HCT116 (cell line): ENCODE measurements at regions not wholly inside any gene's neighbourhood (a gene's known extent, or its start where the extent isn't known, plus 50 kb on each side); places are given as distances from the start of the nearest gene placed in this dataset.

Source experiments
- ATAC-seq: fragments of 200-7000 bp; cut with Tn5 transposase; 2 replicates; pipeline ENCODE4 v1.9.1; 2020; ENCODE audit warnings: mild to moderate bottlenecking, moderate library complexity
- BruUV-seq: library from RNA; stranded (reverse); fragments of 400-500 nt; replicated peaks from 2 replicates; lab custom pipeline; 2021; lab: Mats Ljungman, UMichigan
- CTCF ChIA-PET: fragments of 300-600 bp; sonication (Branson Sonifier 250); formaldehyde crosslinking; loops from one replicate; lab custom pipeline; 2021; ENCODE audit warnings: antibody characterized with exemption; lab: Charles Lee
- POLR2A ChIA-PET: fragments of 300-600, 350-600 bp; sonication (Branson Sonifier 250); formaldehyde crosslinking; loops from one replicate; lab custom pipeline; 2021; ENCODE audit warnings: antibody characterized with exemption; lab: Charles Lee
- RAD21 ChIA-PET, 2 experiments: fragments of 300-600 bp; sonication (Branson Sonifier 250); formaldehyde crosslinking; loops; one replicate each; lab custom pipeline; 2023; ENCODE audit warnings: low total read pairs in 2 of 2; ENCODE audit not compliant: uncharacterized antibody in 2 of 2, unreplicated experiment in 2 of 2, low non-redundant PET in 1 of 2; lab: Charles Lee
- DNase-seq: peaks from one replicate; pipeline ENCODE4 v3.0.0-alpha.2; 2010; ENCODE audit warnings: low read depth, low spot score
- H2AFZ ChIP-seq: fragments of 200-600 bp; shearing (Covaris generic), sonication (generic); 2 replicates; pipeline ENCODE4 v1.6.1; 2017; ENCODE audit warnings: low read depth, mixed run types, mixed read lengths, antibody characterized with exemption, low read length; ENCODE audit not compliant: poor library complexity, severe bottlenecking
- H3K27ac ChIP-seq: 2 replicates; pipeline ENCODE4 v1.5.1; 2012; ENCODE audit warnings: low read depth, low read length
- H3K27me3 ChIP-seq: fragments of 200-600 bp; sonication (generic); 2 replicates; pipeline ENCODE4 v1.6.1; 2016; ENCODE audit warnings: mixed run types, low read length, mixed read lengths; ENCODE audit not compliant: insufficient read depth
- H3K36me3 ChIP-seq, 2 experiments: fragments of 200-500 bp in 1 of 2; fragments of 200-600 bp in 1 of 2; sonication (Bioruptor generic) in 1 of 2; sonication (generic) in 1 of 2; 2 replicates each; pipeline versions ENCODE4 v1.5.1 to v1.6.1; 2014 to 2016; ENCODE audit warnings: low read length in 2 of 2, inconsistent platforms in 1 of 2, mixed read lengths in 1 of 2, mixed run types in 1 of 2; ENCODE audit not compliant: insufficient read depth in 2 of 2, control insufficient read depth in 1 of 2
- H3K4me1 ChIP-seq, 2 experiments: fragments of 200-600 bp in 1 of 2; sonication (generic) in 1 of 2; 2 replicates each; pipeline versions ENCODE4 v1.5.1 to v1.6.1; 2012 to 2017; ENCODE audit warnings: low read length in 2 of 2, inconsistent platforms in 1 of 2, mild to moderate bottlenecking in 1 of 2, mixed read lengths in 1 of 2, mixed run types in 1 of 2, moderate library complexity in 1 of 2; ENCODE audit not compliant: insufficient read depth in 2 of 2, control insufficient read depth in 1 of 2
- H3K4me2 ChIP-seq: fragments of 200-600 bp; sonication (generic); 2 replicates; pipeline ENCODE4 v1.6.1; 2017; ENCODE audit warnings: mixed run types, low read length, mixed read lengths
- H3K4me3 ChIP-seq, 2 experiments: fragments of 200-600 bp in 1 of 2; sonication (generic) in 1 of 2; replicated peaks in 1 of 2; 2 replicates each; pipeline ENCODE4 v1.5.1; 2011 to 2016; ENCODE audit warnings: low read length in 2 of 2, control low read depth in 1 of 2, low read depth in 1 of 2, mild to moderate bottlenecking in 1 of 2, mixed read lengths in 1 of 2, mixed run types in 1 of 2
- H3K79me2 ChIP-seq: fragments of 200-600 bp; sonication (generic); 2 replicates; pipeline ENCODE4 v1.6.1; 2017; ENCODE audit warnings: mild to moderate bottlenecking, mixed run types, low read length, moderate library complexity, mixed read lengths; ENCODE audit not compliant: insufficient read depth
- H3K9ac ChIP-seq: fragments of 200-600 bp; sonication (generic); 2 replicates; pipeline ENCODE4 v1.6.1; 2016; ENCODE audit warnings: low read length, mixed read lengths
- H3K9me2 ChIP-seq: fragments of 200-600 bp; sonication (generic), shearing (Covaris generic); 2 replicates; pipeline ENCODE4 v1.6.1; 2017; ENCODE audit warnings: mixed run types, mild to moderate bottlenecking, moderate library complexity; ENCODE audit not compliant: insufficient read depth
- H3K9me3 ChIP-seq, 2 experiments: fragments of 200-500 bp in 1 of 2; fragments of 200-600 bp in 1 of 2; sonication (Bioruptor generic) in 1 of 2; sonication (generic) in 1 of 2; 2 replicates each; pipeline ENCODE4 v1.6.1; 2014 to 2017; ENCODE audit warnings: low read length in 2 of 2, mixed read lengths in 2 of 2, inconsistent platforms in 1 of 2, low read depth in 1 of 2, mild to moderate bottlenecking in 1 of 2, mixed run types in 1 of 2, moderate library complexity in 1 of 2; ENCODE audit not compliant: control insufficient read depth in 1 of 2, insufficient read depth in 1 of 2
- H4K20me1 ChIP-seq: fragments of 200-600 bp; sonication (generic), shearing (Covaris generic); 2 replicates; pipeline ENCODE4 v1.6.1; 2017; ENCODE audit warnings: mixed run types, mild to moderate bottlenecking, moderate library complexity; ENCODE audit not compliant: insufficient read depth
- CEBPB ChIP-seq: IDR thresholded peaks from 2 replicates; pipeline ENCODE4 v1.6.1; 2012; ENCODE audit warnings: low read depth
- EZH2 ChIP-seq: fragments of 200-600 bp; sonication (generic); IDR thresholded peaks from 2 replicates; pipeline ENCODE4 v1.6.1; 2017; ENCODE audit warnings: antibody characterized with exemption, mixed run types
- EZH2phosphoT487 ChIP-seq: fragments of 200-600 bp; IDR thresholded peaks from 2 replicates; pipeline ENCODE4 v1.6.1; 2018; ENCODE audit warnings: antibody characterized with exemption, borderline replicate concordance
- MAX ChIP-seq: IDR thresholded peaks from 2 replicates; pipeline ENCODE4 v1.6.1; 2012
- POLR2AphosphoS5 ChIP-seq: IDR thresholded peaks from 2 replicates; pipeline ENCODE4 v1.6.1; 2011; ENCODE audit warnings: mild to moderate bottlenecking, low read depth, low read length, moderate library complexity
- RAD21 ChIP-seq: IDR thresholded peaks from 2 replicates; pipeline ENCODE4 v1.6.1; 2012; ENCODE audit warnings: low read depth, mild to moderate bottlenecking
- SIN3A ChIP-seq: IDR thresholded peaks from 2 replicates; pipeline ENCODE4 v1.6.1; 2012; ENCODE audit warnings: low read depth
- SRF ChIP-seq: IDR thresholded peaks from 2 replicates; pipeline ENCODE4 v1.6.1; 2012; ENCODE audit warnings: low read depth
- TCF7L2 ChIP-seq: IDR thresholded peaks from 2 replicates; pipeline ENCODE4 v1.7.0; 2011; ENCODE audit warnings: borderline replicate concordance, inconsistent platforms; ENCODE audit not compliant: insufficient read depth, insufficient read length; ENCODE audit errors: extremely low read depth
- intact Hi-C: fragments of 100-400 bp; cut with micrococcal nuclease; formaldehyde crosslinking; loops from 2 replicates; pipeline ENCODE4 v1.10.0; 2022
- TF ChIP-seq, protein P1 (sequence below), 3 experiments: fragments of 200-600 bp in 1 of 3; sonication (generic) in 1 of 3; IDR thresholded peaks in 2 of 3; conservative IDR thresholded peaks in 1 of 3; 2 replicates each; pipeline ENCODE4 v1.5.1; 2012 to 2017; ENCODE audit warnings: low read depth in 2 of 3, low read length in 2 of 3, antibody characterized with exemption in 1 of 3, borderline replicate concordance in 1 of 3, control low read depth in 1 of 3, mild to moderate bottlenecking in 1 of 3, mixed read lengths in 1 of 3, mixed run types in 1 of 3, moderate library complexity in 1 of 3; ENCODE audit not compliant: insufficient read depth in 1 of 3
- TF ChIP-seq, protein P2 (sequence below): IDR thresholded peaks from 2 replicates; pipeline ENCODE4 v1.6.1; 2011; ENCODE audit warnings: mild to moderate bottlenecking, low read length, moderate library complexity; ENCODE audit not compliant: insufficient replicate concordance; ENCODE audit errors: extremely low read depth

- ChIA-PET POLR2A (no interaction called here), RAD21 (no interaction called here), CTCF (no interaction called here)
- intact Hi-C loops, result no loop called here
- H3K9me2 ChIP-seq, result no peaks in the 10 kb centered on the region
- no peak overlapping the region for H3K4me2 ChIP-seq
- no peaks in the 10 kb centered on the region for H3K79me2 ChIP-seq
- H3K9ac ChIP-seq, result no peak overlapping the region
- H3K36me3 ChIP-seq, result no peaks in the 10 kb centered on the region
- DNase-seq (no peak), ATAC-seq (no peak)
- H3K9me3 ChIP-seq, result no peaks in the 10 kb centered on the region
- TF ChIP-seq, protein P1, sequence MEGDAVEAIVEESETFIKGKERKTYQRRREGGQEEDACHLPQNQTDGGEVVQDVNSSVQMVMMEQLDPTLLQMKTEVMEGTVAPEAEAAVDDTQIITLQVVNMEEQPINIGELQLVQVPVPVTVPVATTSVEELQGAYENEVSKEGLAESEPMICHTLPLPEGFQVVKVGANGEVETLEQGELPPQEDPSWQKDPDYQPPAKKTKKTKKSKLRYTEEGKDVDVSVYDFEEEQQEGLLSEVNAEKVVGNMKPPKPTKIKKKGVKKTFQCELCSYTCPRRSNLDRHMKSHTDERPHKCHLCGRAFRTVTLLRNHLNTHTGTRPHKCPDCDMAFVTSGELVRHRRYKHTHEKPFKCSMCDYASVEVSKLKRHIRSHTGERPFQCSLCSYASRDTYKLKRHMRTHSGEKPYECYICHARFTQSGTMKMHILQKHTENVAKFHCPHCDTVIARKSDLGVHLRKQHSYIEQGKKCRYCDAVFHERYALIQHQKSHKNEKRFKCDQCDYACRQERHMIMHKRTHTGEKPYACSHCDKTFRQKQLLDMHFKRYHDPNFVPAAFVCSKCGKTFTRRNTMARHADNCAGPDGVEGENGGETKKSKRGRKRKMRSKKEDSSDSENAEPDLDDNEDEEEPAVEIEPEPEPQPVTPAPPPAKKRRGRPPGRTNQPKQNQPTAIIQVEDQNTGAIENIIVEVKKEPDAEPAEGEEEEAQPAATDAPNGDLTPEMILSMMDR (IDR thresholded peaks at IDR 0.05 in 2 of 3, conservative IDR thresholded peaks at IDR 0.05 in 1 of 3; ENCODE audit: borderline replicate concordance in 1 of 3, insufficient read depth in 1 of 3, low read depth in 2 of 3, low read length in 2 of 3), result no peak
- no peak for TF ChIP-seq SRF
- no peak for TF ChIP-seq MAX
- TF ChIP-seq EZH2phosphoT487, result no peak
- no peak for TF ChIP-seq CEBPB
- TF ChIP-seq SIN3A, result no peak
- TF ChIP-seq TCF7L2, result no peak
- TF ChIP-seq POLR2AphosphoS5, result no peak
- TF ChIP-seq RAD21, result no peak
- no peak for TF ChIP-seq EZH2
- TF ChIP-seq, protein P2, sequence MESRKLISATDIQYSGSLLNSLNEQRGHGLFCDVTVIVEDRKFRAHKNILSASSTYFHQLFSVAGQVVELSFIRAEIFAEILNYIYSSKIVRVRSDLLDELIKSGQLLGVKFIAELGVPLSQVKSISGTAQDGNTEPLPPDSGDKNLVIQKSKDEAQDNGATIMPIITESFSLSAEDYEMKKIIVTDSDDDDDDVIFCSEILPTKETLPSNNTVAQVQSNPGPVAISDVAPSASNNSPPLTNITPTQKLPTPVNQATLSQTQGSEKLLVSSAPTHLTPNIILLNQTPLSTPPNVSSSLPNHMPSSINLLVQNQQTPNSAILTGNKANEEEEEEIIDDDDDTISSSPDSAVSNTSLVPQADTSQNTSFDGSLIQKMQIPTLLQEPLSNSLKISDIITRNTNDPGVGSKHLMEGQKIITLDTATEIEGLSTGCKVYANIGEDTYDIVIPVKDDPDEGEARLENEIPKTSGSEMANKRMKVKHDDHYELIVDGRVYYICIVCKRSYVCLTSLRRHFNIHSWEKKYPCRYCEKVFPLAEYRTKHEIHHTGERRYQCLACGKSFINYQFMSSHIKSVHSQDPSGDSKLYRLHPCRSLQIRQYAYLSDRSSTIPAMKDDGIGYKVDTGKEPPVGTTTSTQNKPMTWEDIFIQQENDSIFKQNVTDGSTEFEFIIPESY, result no peak
- no TSS peak for BruUV-seq
- H3K4me1 ChIP-seq, result no peaks in the 10 kb centered on the region
- no peaks in the 10 kb centered on the region for H3K27me3 ChIP-seq
- H4K20me1 ChIP-seq, result no peaks in the 10 kb centered on the region
- H3K27ac ChIP-seq, result no peak overlapping the region
- H2AFZ ChIP-seq, result no peak overlapping the region
- no peak overlapping the region for H3K4me3 ChIP-seq
Measured at GRCh38 chr11:92844197-92844596, 125.3 kb upstream of the MTNR1B start.
